ENCODE measurements at regions not wholly inside any gene's neighbourhood (a gene's known extent, or its start where the extent isn't known, plus 50 kb on each side); places are given as distances from the start of the nearest gene placed in this dataset.

DNA sequence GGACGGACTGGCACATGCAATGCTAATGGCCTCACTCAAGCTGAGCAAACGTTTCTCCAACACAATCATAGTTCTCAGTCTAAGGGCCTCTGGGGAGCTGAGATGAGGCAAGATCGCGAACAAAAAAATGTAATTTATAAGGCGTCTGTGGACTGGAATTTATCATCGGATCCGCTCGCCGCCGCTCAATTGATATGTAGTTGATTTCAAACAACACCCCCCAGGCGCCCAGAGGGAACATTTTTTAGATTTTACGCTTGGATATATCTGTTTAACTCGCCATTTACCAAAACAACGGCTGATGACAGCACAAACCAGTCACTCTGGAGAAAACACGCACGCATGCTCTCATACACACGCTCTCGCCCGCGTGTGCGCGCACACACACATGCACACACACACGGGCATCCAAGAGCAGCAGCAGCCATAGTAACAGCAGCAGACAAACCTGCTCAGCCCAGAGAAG lies 335.8 kb downstream of the SMAD2 start:
- peaks cover 0 to 9% of the 10 kb centered on the region in 2 experiments; a peak in 1 of 4 replicates for H3K4me1 ChIP-seq (ENCODE audit: control insufficient read depth in 1 of 2, insufficient read depth in 2 of 2, low read depth in 1 of 2, low read length in 1 of 2)
- H3K9ac ChIP-seq: no peak overlapping the region
- CTCF ChIA-PET: interaction anchor here (0.8 to 2.6 kb wide), 3 partner anchors 11 to 160 kb away, joined by 3 to 9 read pairs (median 5); no protein-coding TSS in a partner anchor
- no peaks in the 10 kb centered on the region for H3F3A ChIP-seq (replicated peaks; ENCODE audit: insufficient read depth)
- H2AFZ ChIP-seq (ENCODE audit: low read depth): no peak overlapping the region
- H3K79me2 ChIP-seq (ENCODE audit: insufficient read depth): no peaks in the 10 kb centered on the region
- 4% methylated on average over 23 of the region's 23 CpGs for WGBS (ENCODE audit: low lambda C conversion rate)
- TF ChIP-seq, protein P1, sequence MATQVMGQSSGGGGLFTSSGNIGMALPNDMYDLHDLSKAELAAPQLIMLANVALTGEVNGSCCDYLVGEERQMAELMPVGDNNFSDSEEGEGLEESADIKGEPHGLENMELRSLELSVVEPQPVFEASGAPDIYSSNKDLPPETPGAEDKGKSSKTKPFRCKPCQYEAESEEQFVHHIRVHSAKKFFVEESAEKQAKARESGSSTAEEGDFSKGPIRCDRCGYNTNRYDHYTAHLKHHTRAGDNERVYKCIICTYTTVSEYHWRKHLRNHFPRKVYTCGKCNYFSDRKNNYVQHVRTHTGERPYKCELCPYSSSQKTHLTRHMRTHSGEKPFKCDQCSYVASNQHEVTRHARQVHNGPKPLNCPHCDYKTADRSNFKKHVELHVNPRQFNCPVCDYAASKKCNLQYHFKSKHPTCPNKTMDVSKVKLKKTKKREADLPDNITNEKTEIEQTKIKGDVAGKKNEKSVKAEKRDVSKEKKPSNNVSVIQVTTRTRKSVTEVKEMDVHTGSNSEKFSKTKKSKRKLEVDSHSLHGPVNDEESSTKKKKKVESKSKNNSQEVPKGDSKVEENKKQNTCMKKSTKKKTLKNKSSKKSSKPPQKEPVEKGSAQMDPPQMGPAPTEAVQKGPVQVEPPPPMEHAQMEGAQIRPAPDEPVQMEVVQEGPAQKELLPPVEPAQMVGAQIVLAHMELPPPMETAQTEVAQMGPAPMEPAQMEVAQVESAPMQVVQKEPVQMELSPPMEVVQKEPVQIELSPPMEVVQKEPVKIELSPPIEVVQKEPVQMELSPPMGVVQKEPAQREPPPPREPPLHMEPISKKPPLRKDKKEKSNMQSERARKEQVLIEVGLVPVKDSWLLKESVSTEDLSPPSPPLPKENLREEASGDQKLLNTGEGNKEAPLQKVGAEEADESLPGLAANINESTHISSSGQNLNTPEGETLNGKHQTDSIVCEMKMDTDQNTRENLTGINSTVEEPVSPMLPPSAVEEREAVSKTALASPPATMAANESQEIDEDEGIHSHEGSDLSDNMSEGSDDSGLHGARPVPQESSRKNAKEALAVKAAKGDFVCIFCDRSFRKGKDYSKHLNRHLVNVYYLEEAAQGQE (IDR thresholded peaks at IDR 0.05; ENCODE audit: low read depth, low read length): no peak
- TF ChIP-seq TAF1 (IDR thresholded peaks at IDR 0.05; ENCODE audit: borderline replicate concordance, low read depth, low read length): no peak
- TF ChIP-seq MEF2A (IDR thresholded peaks at IDR 0.05; ENCODE audit: borderline replicate concordance, low read depth): no peak
- TF ChIP-seq, protein P2, sequence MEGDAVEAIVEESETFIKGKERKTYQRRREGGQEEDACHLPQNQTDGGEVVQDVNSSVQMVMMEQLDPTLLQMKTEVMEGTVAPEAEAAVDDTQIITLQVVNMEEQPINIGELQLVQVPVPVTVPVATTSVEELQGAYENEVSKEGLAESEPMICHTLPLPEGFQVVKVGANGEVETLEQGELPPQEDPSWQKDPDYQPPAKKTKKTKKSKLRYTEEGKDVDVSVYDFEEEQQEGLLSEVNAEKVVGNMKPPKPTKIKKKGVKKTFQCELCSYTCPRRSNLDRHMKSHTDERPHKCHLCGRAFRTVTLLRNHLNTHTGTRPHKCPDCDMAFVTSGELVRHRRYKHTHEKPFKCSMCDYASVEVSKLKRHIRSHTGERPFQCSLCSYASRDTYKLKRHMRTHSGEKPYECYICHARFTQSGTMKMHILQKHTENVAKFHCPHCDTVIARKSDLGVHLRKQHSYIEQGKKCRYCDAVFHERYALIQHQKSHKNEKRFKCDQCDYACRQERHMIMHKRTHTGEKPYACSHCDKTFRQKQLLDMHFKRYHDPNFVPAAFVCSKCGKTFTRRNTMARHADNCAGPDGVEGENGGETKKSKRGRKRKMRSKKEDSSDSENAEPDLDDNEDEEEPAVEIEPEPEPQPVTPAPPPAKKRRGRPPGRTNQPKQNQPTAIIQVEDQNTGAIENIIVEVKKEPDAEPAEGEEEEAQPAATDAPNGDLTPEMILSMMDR (IDR thresholded peaks at IDR 0.05): no peak
- peak; percentile 87; the same call in 1 of the 2 replicates for TF ChIP-seq MXI1 (IDR thresholded peaks at IDR 0.05; ENCODE audit: low read depth, low read length)
- TF ChIP-seq, protein P3, sequence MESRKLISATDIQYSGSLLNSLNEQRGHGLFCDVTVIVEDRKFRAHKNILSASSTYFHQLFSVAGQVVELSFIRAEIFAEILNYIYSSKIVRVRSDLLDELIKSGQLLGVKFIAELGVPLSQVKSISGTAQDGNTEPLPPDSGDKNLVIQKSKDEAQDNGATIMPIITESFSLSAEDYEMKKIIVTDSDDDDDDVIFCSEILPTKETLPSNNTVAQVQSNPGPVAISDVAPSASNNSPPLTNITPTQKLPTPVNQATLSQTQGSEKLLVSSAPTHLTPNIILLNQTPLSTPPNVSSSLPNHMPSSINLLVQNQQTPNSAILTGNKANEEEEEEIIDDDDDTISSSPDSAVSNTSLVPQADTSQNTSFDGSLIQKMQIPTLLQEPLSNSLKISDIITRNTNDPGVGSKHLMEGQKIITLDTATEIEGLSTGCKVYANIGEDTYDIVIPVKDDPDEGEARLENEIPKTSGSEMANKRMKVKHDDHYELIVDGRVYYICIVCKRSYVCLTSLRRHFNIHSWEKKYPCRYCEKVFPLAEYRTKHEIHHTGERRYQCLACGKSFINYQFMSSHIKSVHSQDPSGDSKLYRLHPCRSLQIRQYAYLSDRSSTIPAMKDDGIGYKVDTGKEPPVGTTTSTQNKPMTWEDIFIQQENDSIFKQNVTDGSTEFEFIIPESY (IDR thresholded peaks at IDR 0.05; ENCODE audit: borderline replicate concordance, low read depth): no peak
- TF ChIP-seq RXRA (IDR thresholded peaks at IDR 0.05; ENCODE audit: borderline replicate concordance, low read depth): no peak
- no peak overlapping the region for H3K27ac ChIP-seq (ENCODE audit: low read depth in 2 of 2, low read length in 1 of 2)
- H3K9me2 ChIP-seq: no peaks in the 10 kb centered on the region
- H3K36me3 ChIP-seq (replicated peaks in 1 of 2; ENCODE audit: control insufficient read depth in 1 of 2, insufficient read depth in 2 of 2, low read length in 1 of 2): no peaks in the 10 kb centered on the region
- no peaks in the 10 kb centered on the region for H3K27me3 ChIP-seq (ENCODE audit: insufficient read depth)
- no peak overlapping the region for H3K4me2 ChIP-seq
- POLR2A ChIA-PET: no interaction called here
- peak; percentile 67 for DNase-seq
- H3K4me3 ChIP-seq (ENCODE audit: low read depth in 2 of 2, low read length in 1 of 2): peak overlapping the region in 1 of 2 experiments; percentile 38; a peak in 2 of 4 replicates
- H3K9me3 ChIP-seq: no peaks in the 10 kb centered on the region
- H4K20me1 ChIP-seq (ENCODE audit: insufficient read depth): no peaks in the 10 kb centered on the region

All from SK-N-SH (cell line).